Sigmoid colon (tissue), 4 donors: ENCODE measurements at regions not wholly inside any gene's neighbourhood (a gene's known extent, or its start where the extent isn't known, plus 50 kb on each side); places are given as distances from the start of the nearest gene placed in this dataset.

Experiments used
- EP300 ChIP-seq, 4 donors: sonication (generic); formaldehyde crosslinking; IDR thresholded peaks; one replicate each; pipeline ENCODE4 v1.6.1; 2017; ENCODE audit warnings: antibody characterized with exemption in 4 of 4
- TF ChIP-seq, protein P1 (sequence below), 4 experiments: fragments of 450-650 bp in 3 of 4; fragments of 200-600 bp in 1 of 4; IDR thresholded peaks; one replicate each; pipeline ENCODE4 v1.5.1; 2016 to 2019; ENCODE audit warnings: antibody characterized with exemption in 4 of 4, mild to moderate bottlenecking in 3 of 4, moderate library complexity in 2 of 4

DNA sequence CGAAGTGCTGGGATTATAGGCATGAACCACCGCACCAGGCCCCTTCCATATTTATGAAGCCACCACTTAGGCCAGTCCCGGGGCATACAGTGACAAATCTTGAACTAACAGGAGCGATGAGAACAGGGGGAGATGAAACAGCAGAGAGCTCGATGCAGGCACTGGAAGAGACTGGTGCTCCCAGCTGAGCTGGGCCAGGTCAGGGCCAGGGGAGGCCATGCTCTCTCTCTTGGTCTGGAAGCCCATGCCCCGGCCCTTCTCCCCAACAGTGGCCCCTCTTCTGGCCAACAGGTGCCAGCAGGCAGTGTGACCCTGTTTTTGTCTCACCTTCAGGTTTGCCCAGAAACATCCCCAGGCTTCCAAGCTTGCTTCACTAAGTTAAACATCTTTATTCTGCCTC, 269.9 kb upstream of the C1orf174 start:
- TF ChIP-seq, protein P1, sequence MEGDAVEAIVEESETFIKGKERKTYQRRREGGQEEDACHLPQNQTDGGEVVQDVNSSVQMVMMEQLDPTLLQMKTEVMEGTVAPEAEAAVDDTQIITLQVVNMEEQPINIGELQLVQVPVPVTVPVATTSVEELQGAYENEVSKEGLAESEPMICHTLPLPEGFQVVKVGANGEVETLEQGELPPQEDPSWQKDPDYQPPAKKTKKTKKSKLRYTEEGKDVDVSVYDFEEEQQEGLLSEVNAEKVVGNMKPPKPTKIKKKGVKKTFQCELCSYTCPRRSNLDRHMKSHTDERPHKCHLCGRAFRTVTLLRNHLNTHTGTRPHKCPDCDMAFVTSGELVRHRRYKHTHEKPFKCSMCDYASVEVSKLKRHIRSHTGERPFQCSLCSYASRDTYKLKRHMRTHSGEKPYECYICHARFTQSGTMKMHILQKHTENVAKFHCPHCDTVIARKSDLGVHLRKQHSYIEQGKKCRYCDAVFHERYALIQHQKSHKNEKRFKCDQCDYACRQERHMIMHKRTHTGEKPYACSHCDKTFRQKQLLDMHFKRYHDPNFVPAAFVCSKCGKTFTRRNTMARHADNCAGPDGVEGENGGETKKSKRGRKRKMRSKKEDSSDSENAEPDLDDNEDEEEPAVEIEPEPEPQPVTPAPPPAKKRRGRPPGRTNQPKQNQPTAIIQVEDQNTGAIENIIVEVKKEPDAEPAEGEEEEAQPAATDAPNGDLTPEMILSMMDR (IDR thresholded peaks at IDR 0.05), result no peak
- no peak for TF ChIP-seq EP300 (IDR thresholded peaks at IDR 0.05)
